BLaER1 treated with 17β-estradiol and CSF1 and Interleukin-3, amounts not matched to agents 10 nM and 100 nM (cell line): ENCODE measurements at regions not wholly inside any gene's neighbourhood (a gene's known extent, or its start where the extent isn't known, plus 50 kb on each side); places are given as distances from the start of the nearest gene placed in this dataset.

Experiments used
- H3K27ac ChIP-seq, 11 experiments: shearing (Covaris generic); formaldehyde crosslinking; 2 replicates each; pipeline ENCODE4 v1.8.1; 2022
- H3K27me3 ChIP-seq, 11 experiments: shearing (Covaris generic); formaldehyde crosslinking; 2 replicates each; pipeline ENCODE4 v1.8.1; 2022
- H3K36me3 ChIP-seq, 11 experiments: shearing (Covaris generic); formaldehyde crosslinking; 2 replicates each; pipeline ENCODE4 v1.8.1; 2022
- H3K4me1 ChIP-seq, 10 experiments: shearing (Covaris generic); formaldehyde crosslinking; 2 replicates each; pipeline ENCODE4 v1.8.1; 2022
- H3K4me2 ChIP-seq, 11 experiments: shearing (Covaris generic); formaldehyde crosslinking; 2 replicates each; pipeline ENCODE4 v1.8.1; 2022
- H3K4me3 ChIP-seq, 10 experiments: shearing (Covaris generic); formaldehyde crosslinking; 2 replicates each; pipeline ENCODE4 v1.8.1; 2022
- H3K9ac ChIP-seq, 11 experiments: shearing (Covaris generic); formaldehyde crosslinking; 2 replicates each; pipeline ENCODE4 v1.8.1; 2022
- H3K9me3 ChIP-seq, 11 experiments: shearing (Covaris generic); formaldehyde crosslinking; replicated peaks in 1 of 11; 2 replicates each; pipeline ENCODE4 v1.8.1; 2022
- H4K20me1 ChIP-seq, 11 experiments: shearing (Covaris generic); formaldehyde crosslinking; 2 replicates each; pipeline ENCODE4 v1.8.1; 2022
- Cebpa-rat ChIP-seq, 11 experiments: shearing (Covaris generic); IDR thresholded peaks; 2 replicates each; pipeline ENCODE4 v1.8.1; 2022

- no peak for TF ChIP-seq Cebpa-rat (IDR thresholded peaks at IDR 0.05)
- Histone ChIP-seq H3K36me3 (no peaks in the 10 kb centered on the region), H3K4me3 (no peak overlapping the region)
Measured at GRCh38 chr6:132931936-132932514, 117.7 kb downstream of the RPS12 start.

GRCh38 chr6:132932588-132932987, 118.2 kb downstream of the RPS12 start:
- H3K4me2 ChIP-seq, result peak overlapping the region in 9 of 11 experiments; percentile 2 to 71 (median 57); a peak in 14 of 22 replicates
- no peak for TF ChIP-seq Cebpa-rat (IDR thresholded peaks at IDR 0.05)
- peaks cover 0 to 27% (median 17%) of the 10 kb centered on the region in 10 experiments; a peak in 14 of 20 replicates for H3K4me1 ChIP-seq
- H3K27me3 ChIP-seq, result no peaks in the 10 kb centered on the region
- H3K9ac ChIP-seq, result no peak overlapping the region
- H3K27ac ChIP-seq, result no peak overlapping the region
- no peaks in the 10 kb centered on the region for H3K9me3 ChIP-seq
- no peaks in the 10 kb centered on the region for H3K36me3 ChIP-seq
- H3K4me3 ChIP-seq, result no peak overlapping the region
- H4K20me1 ChIP-seq, result no peaks in the 10 kb centered on the region

More at GRCh38 chr6:132931936-132932514, 117.7 kb downstream of the RPS12 start:
- Histone ChIP-seq H3K4me1 (peaks cover 0 to 27% (median 17%) of the 10 kb centered on the region in 10 experiments; a peak in 14 of 20 replicates), H3K4me2 (peak overlapping the region in 7 of 11 experiments; percentile 7 to 71 (median 62); a peak in 12 of 22 replicates), H3K27me3 (no peaks in the 10 kb centered on the region), H4K20me1 (no peaks in the 10 kb centered on the region), H3K27ac (no peak overlapping the region), H3K9me3 (no peaks in the 10 kb centered on the region), H3K9ac (no peak overlapping the region)

- Histone ChIP-seq H3K4me3 (no peak overlapping the region), H3K9ac (no peak overlapping the region), H3K4me1 (peaks cover 0 to 27% (median 17%) of the 10 kb centered on the region in 10 experiments; a peak in 14 of 20 replicates), H3K4me2 (peak overlapping the region in 7 of 11 experiments; percentile 43 to 71 (median 62); a peak in 13 of 22 replicates), H3K27me3 (no peaks in the 10 kb centered on the region), H3K27ac (no peak overlapping the region), H4K20me1 (no peaks in the 10 kb centered on the region), H3K9me3 (no peaks in the 10 kb centered on the region), H3K36me3 (no peaks in the 10 kb centered on the region)
- no peak for TF ChIP-seq Cebpa-rat (IDR thresholded peaks at IDR 0.05)
Measured at GRCh38 chr6:132933090-132933489, 118.7 kb downstream of the RPS12 start.

- no peak for TF ChIP-seq Cebpa-rat (IDR thresholded peaks at IDR 0.05)
Measured at GRCh38 chr6:132934496-132934895, 120.1 kb downstream of the RPS12 start.

GRCh38 chr6:132936646-132937045, 122.3 kb downstream of the RPS12 start:
- H3K4me1 ChIP-seq, result peaks cover 0 to 22% (median 14%) of the 10 kb centered on the region in 10 experiments; a peak in 14 of 20 replicates
- H3K9ac ChIP-seq, result no peak overlapping the region
- no peaks in the 10 kb centered on the region for H3K36me3 ChIP-seq
- H3K4me2 ChIP-seq, result no peak overlapping the region
- H3K4me3 ChIP-seq, result no peak overlapping the region
- no peaks in the 10 kb centered on the region; a peak in 1 of 22 replicates for H3K9me3 ChIP-seq
- H4K20me1 ChIP-seq, result no peaks in the 10 kb centered on the region
- no peak for TF ChIP-seq Cebpa-rat (IDR thresholded peaks at IDR 0.05)
- H3K27ac ChIP-seq, result no peak overlapping the region
- H3K27me3 ChIP-seq, result no peaks in the 10 kb centered on the region

More at GRCh38 chr6:132934496-132934895, 120.1 kb downstream of the RPS12 start:
- Histone ChIP-seq H4K20me1 (no peaks in the 10 kb centered on the region), H3K4me3 (no peak overlapping the region), H3K27ac (no peak overlapping the region), H3K4me2 (0 out of 22 replicates have a peak overlapping the region, but pooled peaks of 1 of the 11 experiments have one; percentile 32), H3K9me3 (no peaks in the 10 kb centered on the region), H3K36me3 (no peaks in the 10 kb centered on the region), H3K4me1 (peaks cover 0 to 27% (median 17%) of the 10 kb centered on the region in 10 experiments; a peak in 14 of 20 replicates), H3K9ac (no peak overlapping the region), H3K27me3 (no peaks in the 10 kb centered on the region)

GRCh38 chr6:132937466-132937906, 123.1 kb downstream of the RPS12 start:
- Histone ChIP-seq H3K36me3 (no peaks in the 10 kb centered on the region), H3K4me3 (no peak overlapping the region), H3K9me3 (no peaks in the 10 kb centered on the region; a peak in 1 of 22 replicates), H3K27ac (no peak overlapping the region), H4K20me1 (no peaks in the 10 kb centered on the region), H3K4me2 (no peak overlapping the region), H3K4me1 (peaks cover 0 to 14% (median 7%) of the 10 kb centered on the region in 10 experiments; a peak in 13 of 20 replicates), H3K9ac (no peak overlapping the region), H3K27me3 (no peaks in the 10 kb centered on the region)
- no peak for TF ChIP-seq Cebpa-rat (IDR thresholded peaks at IDR 0.05)

GRCh38 chr6:132948889-132949288, 134.5 kb downstream of the RPS12 start:
- no peak overlapping the region for H3K4me3 ChIP-seq

GRCh38 chr6:132950566-132950965, 136.2 kb downstream of the RPS12 start:
- H3K9ac ChIP-seq, result no peak overlapping the region
- no peaks in the 10 kb centered on the region for H3K27me3 ChIP-seq
- peaks cover 0 to 20% (median 13%) of the 10 kb centered on the region in 10 experiments; a peak in 12 of 20 replicates for H3K4me1 ChIP-seq
- H3K9me3 ChIP-seq, result no peaks in the 10 kb centered on the region
- no peak overlapping the region for H3K4me2 ChIP-seq
- no peaks in the 10 kb centered on the region for H4K20me1 ChIP-seq
- H3K36me3 ChIP-seq, result no peaks in the 10 kb centered on the region
- no peak for TF ChIP-seq Cebpa-rat (IDR thresholded peaks at IDR 0.05)
- H3K27ac ChIP-seq, result no peak overlapping the region
- H3K4me3 ChIP-seq, result no peak overlapping the region

More at GRCh38 chr6:132948889-132949288, 134.5 kb downstream of the RPS12 start:
- Histone ChIP-seq H4K20me1 (no peaks in the 10 kb centered on the region), H3K27ac (no peak overlapping the region), H3K27me3 (no peaks in the 10 kb centered on the region), H3K9me3 (no peaks in the 10 kb centered on the region), H3K4me1 (peaks cover 0 to 20% (median 13%) of the 10 kb centered on the region in 10 experiments; a peak in 12 of 20 replicates), H3K9ac (no peak overlapping the region), H3K36me3 (no peaks in the 10 kb centered on the region), H3K4me2 (no peak overlapping the region)
- no peak for TF ChIP-seq Cebpa-rat (IDR thresholded peaks at IDR 0.05)

GRCh38 chr6:132952031-132952867, 137.9 kb downstream of the RPS12 start:
- no peak overlapping the region for H3K9ac ChIP-seq
- peaks cover 0 to 20% (median 13%) of the 10 kb centered on the region in 10 experiments; a peak in 12 of 20 replicates for H3K4me1 ChIP-seq
- no peaks in the 10 kb centered on the region for H3K36me3 ChIP-seq
- H4K20me1 ChIP-seq, result no peaks in the 10 kb centered on the region
- H3K9me3 ChIP-seq, result no peaks in the 10 kb centered on the region
- no peak for TF ChIP-seq Cebpa-rat (IDR thresholded peaks at IDR 0.05)
- H3K27ac ChIP-seq, result no peak overlapping the region
- no peaks in the 10 kb centered on the region for H3K27me3 ChIP-seq
- no peak overlapping the region for H3K4me3 ChIP-seq
- H3K4me2 ChIP-seq, result peak overlapping the region in 6 of 11 experiments; percentile 37 to 62 (median 54); a peak in 11 of 22 replicates
